RWPE1 (cell line): ENCODE measurements at regions not wholly inside any gene's neighbourhood (a gene's known extent, or its start where the extent isn't known, plus 50 kb on each side); places are given as distances from the start of the nearest gene placed in this dataset.
A peak's percentile ranks its signal among the peaks of the same experiment; 100 is the strongest.

Experiments used
- CTCF ChIA-PET: fragments of 350-600 bp; sonication (Branson Sonifier 250); formaldehyde crosslinking; extraction: SDS; loops from one replicate; lab custom pipeline; 2021; lab: Yijun Ruan, JAX
- POLR2A ChIA-PET: fragments of 400-600 bp; formaldehyde crosslinking; extraction: SDS; loops from one replicate; lab custom pipeline; 2020; ENCODE audit warnings: antibody characterized with exemption; ENCODE audit not compliant: low non-redundant PET; lab: Yijun Ruan, JAX
- DNase-seq: peaks from one replicate; pipeline ENCODE4 v3.0.0; 2012; ENCODE audit warnings: low spot score
- H3K27ac ChIP-seq: fragments of 450-650 bp; 2 replicates; pipeline ENCODE4 v1.5.1; 2017
- TF ChIP-seq, protein P1 (sequence below): fragments of 450-650 bp; conservative IDR thresholded peaks from 2 replicates; pipeline ENCODE4 v1.5.1; 2017; ENCODE audit warnings: low read depth, mild to moderate bottlenecking

DNA sequence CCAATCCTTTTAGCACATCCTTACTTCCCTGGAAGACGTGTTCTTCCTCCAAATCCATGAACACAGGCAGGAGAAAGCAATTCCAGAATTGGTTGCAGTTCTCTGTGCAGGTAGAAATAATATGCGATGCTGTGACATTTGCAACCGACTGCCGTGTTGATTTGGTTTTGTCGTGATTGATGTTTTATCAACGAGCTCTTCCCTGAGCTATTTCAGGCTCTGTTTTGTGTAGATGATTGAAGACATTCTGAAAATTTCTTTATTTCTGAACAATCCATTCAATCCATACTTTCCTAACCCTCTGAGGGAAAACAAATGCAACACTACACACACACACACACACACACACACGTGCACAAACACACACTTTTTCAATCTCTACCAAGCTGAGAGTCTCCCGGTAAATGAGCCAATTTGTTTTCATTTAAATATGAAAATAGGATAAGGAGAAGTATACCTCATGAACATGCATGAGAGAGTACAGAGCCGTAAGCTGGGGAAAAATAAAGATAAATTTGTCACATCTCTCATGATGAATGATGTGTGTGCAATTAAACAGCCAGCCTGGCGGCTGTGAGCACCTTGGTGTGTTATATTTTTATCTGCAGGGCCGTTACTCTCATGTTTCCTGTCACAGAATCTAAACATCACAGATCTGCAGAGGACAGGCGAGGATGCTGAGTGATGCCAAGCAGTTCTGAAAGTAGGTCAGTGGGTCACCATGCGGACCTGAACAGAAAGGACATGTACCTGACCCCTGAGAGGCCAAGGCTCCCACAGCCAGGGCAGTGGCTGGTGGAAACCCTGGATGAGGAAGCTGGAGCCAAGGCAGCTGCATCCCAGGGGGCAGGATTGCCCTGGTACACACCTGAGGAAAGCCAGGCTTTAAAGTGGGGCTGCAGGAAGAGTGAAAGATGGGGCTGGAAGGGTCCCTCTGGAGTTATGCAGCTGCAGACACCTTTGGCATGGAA is 64.8 kb downstream of the PDCL3 start:
- H3K27ac ChIP-seq = no peak overlapping the region
- no peak for DNase-seq
- TF ChIP-seq, protein P1, sequence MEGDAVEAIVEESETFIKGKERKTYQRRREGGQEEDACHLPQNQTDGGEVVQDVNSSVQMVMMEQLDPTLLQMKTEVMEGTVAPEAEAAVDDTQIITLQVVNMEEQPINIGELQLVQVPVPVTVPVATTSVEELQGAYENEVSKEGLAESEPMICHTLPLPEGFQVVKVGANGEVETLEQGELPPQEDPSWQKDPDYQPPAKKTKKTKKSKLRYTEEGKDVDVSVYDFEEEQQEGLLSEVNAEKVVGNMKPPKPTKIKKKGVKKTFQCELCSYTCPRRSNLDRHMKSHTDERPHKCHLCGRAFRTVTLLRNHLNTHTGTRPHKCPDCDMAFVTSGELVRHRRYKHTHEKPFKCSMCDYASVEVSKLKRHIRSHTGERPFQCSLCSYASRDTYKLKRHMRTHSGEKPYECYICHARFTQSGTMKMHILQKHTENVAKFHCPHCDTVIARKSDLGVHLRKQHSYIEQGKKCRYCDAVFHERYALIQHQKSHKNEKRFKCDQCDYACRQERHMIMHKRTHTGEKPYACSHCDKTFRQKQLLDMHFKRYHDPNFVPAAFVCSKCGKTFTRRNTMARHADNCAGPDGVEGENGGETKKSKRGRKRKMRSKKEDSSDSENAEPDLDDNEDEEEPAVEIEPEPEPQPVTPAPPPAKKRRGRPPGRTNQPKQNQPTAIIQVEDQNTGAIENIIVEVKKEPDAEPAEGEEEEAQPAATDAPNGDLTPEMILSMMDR = no peak
- ChIA-PET CTCF (interaction anchor here (0.6 to 1.6 kb wide), 4 partner anchors 15 to 279 kb away, joined by 3 to 6 read pairs (median 4); no protein-coding TSS in a partner anchor), POLR2A (no interaction called here)

DNA sequence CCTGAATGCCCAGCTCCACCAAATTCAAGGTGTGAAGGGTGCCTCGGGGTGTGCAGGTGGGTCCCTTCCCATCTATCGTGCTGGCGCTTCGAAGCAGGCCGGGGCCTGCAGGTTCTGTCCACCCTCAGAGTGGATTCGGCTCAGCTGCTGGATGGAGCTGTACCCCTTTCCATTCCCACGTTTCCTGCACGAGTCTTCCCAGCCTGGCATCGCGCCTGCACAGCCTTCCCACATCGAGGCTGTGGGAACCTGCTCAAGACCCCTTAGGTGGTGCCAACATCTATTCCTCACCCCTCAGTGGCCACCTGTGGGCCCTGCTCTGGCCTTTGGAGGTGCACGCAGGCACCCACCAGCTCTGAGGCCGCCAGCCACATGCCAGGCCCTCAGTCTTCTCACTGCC is 65.7 kb downstream of the PDCL3 start:
- no peak for DNase-seq
- TF ChIP-seq, protein P1 = no peak
- ChIA-PET CTCF (interaction anchor here (1.6 kb wide), 1 partner anchor 22 kb away, joined by 6 read pairs; no protein-coding TSS in a partner anchor), POLR2A (no interaction called here)
- H3K27ac ChIP-seq = no peak overlapping the region

DNA sequence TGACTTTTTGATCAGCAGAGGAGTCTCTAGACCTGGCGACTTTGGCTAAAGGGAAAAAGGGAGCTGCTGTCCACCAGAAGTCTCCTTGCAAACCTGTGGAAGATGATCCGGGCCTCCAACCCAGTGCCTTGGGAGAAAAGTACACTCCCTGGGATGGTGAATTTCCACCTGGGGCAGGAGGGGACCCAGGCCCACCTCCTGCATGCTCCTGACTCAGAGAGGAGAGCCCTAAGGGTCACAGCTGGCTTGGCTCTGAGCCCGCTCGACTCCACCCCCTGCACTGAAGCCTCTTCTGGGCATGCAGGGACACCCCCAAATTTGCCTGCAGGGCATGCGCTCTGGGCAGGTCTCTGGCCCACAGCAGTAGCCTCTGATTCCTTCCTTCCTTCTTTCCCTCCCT is 66.5 kb downstream of the PDCL3 start:
- TF ChIP-seq, protein P1 = no peak
- 0 out of 2 replicates have a peak overlapping the region, but pooled peaks have one; percentile 4 for H3K27ac ChIP-seq
- no peak for DNase-seq
- ChIA-PET POLR2A (no interaction called here), CTCF (no interaction called here)

DNA sequence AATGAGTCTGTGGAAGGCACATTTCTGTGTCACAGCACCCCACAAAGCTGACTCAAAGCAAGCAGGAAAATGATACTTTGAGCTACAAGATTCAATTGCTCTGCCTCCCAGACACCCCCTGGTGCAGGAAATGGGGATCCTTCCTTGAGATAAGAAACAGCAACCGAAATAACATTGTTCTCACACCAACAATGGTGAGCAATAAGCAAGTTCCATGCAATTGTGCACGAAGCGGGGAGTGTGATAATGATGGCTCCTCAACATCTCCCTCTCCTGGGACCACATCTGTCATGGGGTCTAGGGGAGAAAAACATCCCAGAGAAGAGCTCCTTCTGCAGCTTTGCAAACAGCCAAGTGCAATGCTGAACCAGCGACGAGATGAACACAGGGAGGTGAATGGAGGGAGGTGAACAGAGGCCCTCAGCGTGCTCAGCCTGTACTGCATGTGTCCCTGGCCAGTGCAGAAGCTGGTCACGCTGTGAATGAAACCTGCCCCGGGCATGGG is 67.7 kb downstream of the PDCL3 start:
- no peak for DNase-seq
- TF ChIP-seq, protein P1 = no peak
- no peak overlapping the region for H3K27ac ChIP-seq
- CTCF ChIA-PET = interaction anchor here (0.7 kb wide), 1 partner anchor 9 kb away, joined by 3 read pairs; no protein-coding TSS in a partner anchor
- POLR2A ChIA-PET = no interaction called here

DNA sequence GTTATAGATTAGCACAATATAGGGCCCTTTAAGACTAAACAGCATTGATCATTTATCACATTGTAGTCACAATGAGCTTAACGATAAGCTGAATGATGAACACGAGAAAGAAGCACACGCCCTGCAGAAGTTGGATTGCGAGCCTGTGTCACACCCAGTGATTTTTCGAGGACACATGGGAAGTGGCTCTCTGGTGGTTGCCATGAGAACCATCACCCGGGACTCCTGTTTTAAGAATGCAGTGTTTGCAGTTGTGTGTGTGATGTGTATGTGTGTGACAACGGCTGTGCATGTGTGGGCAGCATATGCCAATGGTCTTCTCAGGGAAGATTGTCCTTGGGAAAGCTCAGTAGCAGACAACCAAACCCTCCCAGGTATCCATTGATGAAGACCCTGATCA is 69.2 kb downstream of the PDCL3 start:
- CTCF ChIA-PET = interaction anchor here (0.5 kb wide), 1 partner anchor 620 kb away, joined by 3 read pairs; no protein-coding TSS in a partner anchor
- TF ChIP-seq, protein P1 = no peak
- DNase-seq = no peak
- H3K27ac ChIP-seq = no peak overlapping the region
- POLR2A ChIA-PET = no interaction called here

DNA sequence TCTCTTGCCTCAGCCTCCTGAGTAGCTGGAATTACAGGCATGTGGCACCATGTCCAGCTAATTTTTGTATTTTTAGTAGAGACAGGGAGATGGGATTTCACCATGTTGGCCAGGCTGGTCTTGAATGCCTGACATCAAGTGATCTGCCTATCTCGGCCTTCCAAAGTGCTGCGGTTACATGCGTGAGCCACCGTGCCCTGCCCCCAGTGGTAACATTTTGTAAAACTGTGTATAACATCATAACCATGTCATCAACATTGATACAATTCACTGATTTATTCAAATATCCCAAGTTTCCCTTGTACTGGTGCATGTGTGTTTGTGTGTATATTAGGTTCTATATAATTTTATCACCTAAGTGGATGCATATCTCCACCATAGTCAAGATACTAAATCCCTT is 70.0 kb downstream of the PDCL3 start:
- ChIA-PET POLR2A (no interaction called here), CTCF (interaction anchor here (0.6 kb wide), 1 partner anchor 142 kb away, joined by 4 read pairs; no protein-coding TSS in a partner anchor)
- no peak for DNase-seq
- H3K27ac ChIP-seq = no peak overlapping the region
- TF ChIP-seq, protein P1 = no peak
